HCT116 (cell line): ENCODE measurements at regions not wholly inside any gene's neighbourhood (a gene's known extent, or its start where the extent isn't known, plus 50 kb on each side); places are given as distances from the start of the nearest gene placed in this dataset.

Experiments used
- ATAC-seq: fragments of 200-7000 bp; cut with Tn5 transposase; 2 replicates; pipeline ENCODE4 v1.9.1; 2020; ENCODE audit warnings: mild to moderate bottlenecking, moderate library complexity
- BruUV-seq: library from RNA; stranded (reverse); fragments of 400-500 nt; replicated peaks from 2 replicates; lab custom pipeline; 2021; lab: Mats Ljungman, UMichigan
- CTCF ChIA-PET: fragments of 300-600 bp; sonication (Branson Sonifier 250); formaldehyde crosslinking; loops from one replicate; lab custom pipeline; 2021; ENCODE audit warnings: antibody characterized with exemption; lab: Charles Lee
- POLR2A ChIA-PET: fragments of 300-600, 350-600 bp; sonication (Branson Sonifier 250); formaldehyde crosslinking; loops from one replicate; lab custom pipeline; 2021; ENCODE audit warnings: antibody characterized with exemption; lab: Charles Lee
- RAD21 ChIA-PET, 2 experiments: fragments of 300-600 bp; sonication (Branson Sonifier 250); formaldehyde crosslinking; loops; one replicate each; lab custom pipeline; 2023; ENCODE audit warnings: low total read pairs in 2 of 2; ENCODE audit not compliant: uncharacterized antibody in 2 of 2, unreplicated experiment in 2 of 2, low non-redundant PET in 1 of 2; lab: Charles Lee
- DNase-seq: peaks from one replicate; pipeline ENCODE4 v3.0.0-alpha.2; 2010; ENCODE audit warnings: low read depth, low spot score
- H2AFZ ChIP-seq: fragments of 200-600 bp; shearing (Covaris generic), sonication (generic); 2 replicates; pipeline ENCODE4 v1.6.1; 2017; ENCODE audit warnings: low read depth, mixed run types, mixed read lengths, antibody characterized with exemption, low read length; ENCODE audit not compliant: poor library complexity, severe bottlenecking
- H3K27ac ChIP-seq: 2 replicates; pipeline ENCODE4 v1.5.1; 2012; ENCODE audit warnings: low read depth, low read length
- H3K27me3 ChIP-seq: fragments of 200-600 bp; sonication (generic); 2 replicates; pipeline ENCODE4 v1.6.1; 2016; ENCODE audit warnings: mixed run types, low read length, mixed read lengths; ENCODE audit not compliant: insufficient read depth
- H3K36me3 ChIP-seq, 2 experiments: fragments of 200-500 bp in 1 of 2; fragments of 200-600 bp in 1 of 2; sonication (Bioruptor generic) in 1 of 2; sonication (generic) in 1 of 2; 2 replicates each; pipeline versions ENCODE4 v1.5.1 to v1.6.1; 2014 to 2016; ENCODE audit warnings: low read length in 2 of 2, inconsistent platforms in 1 of 2, mixed read lengths in 1 of 2, mixed run types in 1 of 2; ENCODE audit not compliant: insufficient read depth in 2 of 2, control insufficient read depth in 1 of 2
- H3K4me1 ChIP-seq, 2 experiments: fragments of 200-600 bp in 1 of 2; sonication (generic) in 1 of 2; 2 replicates each; pipeline versions ENCODE4 v1.5.1 to v1.6.1; 2012 to 2017; ENCODE audit warnings: low read length in 2 of 2, inconsistent platforms in 1 of 2, mild to moderate bottlenecking in 1 of 2, mixed read lengths in 1 of 2, mixed run types in 1 of 2, moderate library complexity in 1 of 2; ENCODE audit not compliant: insufficient read depth in 2 of 2, control insufficient read depth in 1 of 2
- H3K4me2 ChIP-seq: fragments of 200-600 bp; sonication (generic); 2 replicates; pipeline ENCODE4 v1.6.1; 2017; ENCODE audit warnings: mixed run types, low read length, mixed read lengths
- H3K4me3 ChIP-seq, 2 experiments: fragments of 200-600 bp in 1 of 2; sonication (generic) in 1 of 2; replicated peaks in 1 of 2; 2 replicates each; pipeline ENCODE4 v1.5.1; 2011 to 2016; ENCODE audit warnings: low read length in 2 of 2, control low read depth in 1 of 2, low read depth in 1 of 2, mild to moderate bottlenecking in 1 of 2, mixed read lengths in 1 of 2, mixed run types in 1 of 2
- H3K79me2 ChIP-seq: fragments of 200-600 bp; sonication (generic); 2 replicates; pipeline ENCODE4 v1.6.1; 2017; ENCODE audit warnings: mild to moderate bottlenecking, mixed run types, low read length, moderate library complexity, mixed read lengths; ENCODE audit not compliant: insufficient read depth
- H3K9ac ChIP-seq: fragments of 200-600 bp; sonication (generic); 2 replicates; pipeline ENCODE4 v1.6.1; 2016; ENCODE audit warnings: low read length, mixed read lengths
- H3K9me2 ChIP-seq: fragments of 200-600 bp; sonication (generic), shearing (Covaris generic); 2 replicates; pipeline ENCODE4 v1.6.1; 2017; ENCODE audit warnings: mixed run types, mild to moderate bottlenecking, moderate library complexity; ENCODE audit not compliant: insufficient read depth
- H3K9me3 ChIP-seq, 2 experiments: fragments of 200-500 bp in 1 of 2; fragments of 200-600 bp in 1 of 2; sonication (Bioruptor generic) in 1 of 2; sonication (generic) in 1 of 2; 2 replicates each; pipeline ENCODE4 v1.6.1; 2014 to 2017; ENCODE audit warnings: low read length in 2 of 2, mixed read lengths in 2 of 2, inconsistent platforms in 1 of 2, low read depth in 1 of 2, mild to moderate bottlenecking in 1 of 2, mixed run types in 1 of 2, moderate library complexity in 1 of 2; ENCODE audit not compliant: control insufficient read depth in 1 of 2, insufficient read depth in 1 of 2
- H4K20me1 ChIP-seq: fragments of 200-600 bp; sonication (generic), shearing (Covaris generic); 2 replicates; pipeline ENCODE4 v1.6.1; 2017; ENCODE audit warnings: mixed run types, mild to moderate bottlenecking, moderate library complexity; ENCODE audit not compliant: insufficient read depth
- ATF3 ChIP-seq: IDR thresholded peaks from 2 replicates; pipeline ENCODE4 v1.6.1; 2012
- CBX3 ChIP-seq: IDR thresholded peaks from 2 replicates; pipeline ENCODE4 v1.6.1; 2012; ENCODE audit warnings: low read depth
- CEBPB ChIP-seq: IDR thresholded peaks from 2 replicates; pipeline ENCODE4 v1.6.1; 2012; ENCODE audit warnings: low read depth
- CTCF ChIP-seq, 3 experiments: fragments of 200-600 bp in 1 of 3; sonication (generic) in 1 of 3; IDR thresholded peaks in 2 of 3; conservative IDR thresholded peaks in 1 of 3; 2 replicates each; pipeline ENCODE4 v1.5.1; 2012 to 2017; ENCODE audit warnings: low read depth in 2 of 3, low read length in 2 of 3, antibody characterized with exemption in 1 of 3, borderline replicate concordance in 1 of 3, control low read depth in 1 of 3, mild to moderate bottlenecking in 1 of 3, mixed read lengths in 1 of 3, mixed run types in 1 of 3, moderate library complexity in 1 of 3; ENCODE audit not compliant: insufficient read depth in 1 of 3
- EGR1 ChIP-seq: IDR thresholded peaks from 2 replicates; pipeline ENCODE4 v1.6.1; 2012; ENCODE audit warnings: low read depth
- ELF1 ChIP-seq: IDR thresholded peaks from 2 replicates; pipeline ENCODE4 v1.6.1; 2012; ENCODE audit warnings: low read depth, borderline replicate concordance
- EZH2 ChIP-seq: fragments of 200-600 bp; sonication (generic); IDR thresholded peaks from 2 replicates; pipeline ENCODE4 v1.6.1; 2017; ENCODE audit warnings: antibody characterized with exemption, mixed run types
- EZH2phosphoT487 ChIP-seq: fragments of 200-600 bp; IDR thresholded peaks from 2 replicates; pipeline ENCODE4 v1.6.1; 2018; ENCODE audit warnings: antibody characterized with exemption, borderline replicate concordance
- FOSL1 ChIP-seq: IDR thresholded peaks from 2 replicates; pipeline ENCODE4 v1.6.1; 2012; ENCODE audit warnings: low read depth
- MAX ChIP-seq: IDR thresholded peaks from 2 replicates; pipeline ENCODE4 v1.6.1; 2012
- POLR2A ChIP-seq: IDR thresholded peaks from 2 replicates; pipeline ENCODE4 v1.7.0; 2011; ENCODE audit warnings: borderline replicate concordance; ENCODE audit not compliant: insufficient read depth, insufficient read length; ENCODE audit errors: extremely low read depth
- RAD21 ChIP-seq: IDR thresholded peaks from 2 replicates; pipeline ENCODE4 v1.6.1; 2012; ENCODE audit warnings: low read depth, mild to moderate bottlenecking
- REST ChIP-seq: IDR thresholded peaks from 2 replicates; pipeline ENCODE4 v1.6.1; 2012; ENCODE audit warnings: low read depth
- SIN3A ChIP-seq: IDR thresholded peaks from 2 replicates; pipeline ENCODE4 v1.6.1; 2012; ENCODE audit warnings: low read depth
- SP1 ChIP-seq: IDR thresholded peaks from 2 replicates; pipeline ENCODE4 v1.6.1; 2012; ENCODE audit warnings: low read depth
- SRF ChIP-seq: IDR thresholded peaks from 2 replicates; pipeline ENCODE4 v1.6.1; 2012; ENCODE audit warnings: low read depth
- TCF7L2 ChIP-seq: IDR thresholded peaks from 2 replicates; pipeline ENCODE4 v1.7.0; 2011; ENCODE audit warnings: borderline replicate concordance, inconsistent platforms; ENCODE audit not compliant: insufficient read depth, insufficient read length; ENCODE audit errors: extremely low read depth
- ZBTB33 ChIP-seq: IDR thresholded peaks from 2 replicates; pipeline ENCODE4 v1.6.1; 2011; ENCODE audit warnings: mild to moderate bottlenecking, low read length, moderate library complexity; ENCODE audit not compliant: insufficient replicate concordance; ENCODE audit errors: extremely low read depth
- ZFX ChIP-seq: fragments of 450-650 bp; IDR thresholded peaks from 2 replicates; pipeline ENCODE4 v1.6.1; 2017
- intact Hi-C: fragments of 100-400 bp; cut with micrococcal nuclease; formaldehyde crosslinking; loops from 2 replicates; pipeline ENCODE4 v1.10.0; 2022

GRCh38 chr20:54416770-54417169, 58.6 kb upstream of the DOK5 start:
- intact Hi-C loops: no loop called here
- ChIA-PET POLR2A (no interaction called here), RAD21 (no interaction called here), CTCF (no interaction called here)
- H3K27me3 ChIP-seq: peaks cover 7% of the 10 kb centered on the region
- no TSS peak for BruUV-seq
- 0 out of 2 replicates have a peak, but pooled peaks cover 3% of the 10 kb centered on the region for H3K9me2 ChIP-seq
- DNase-seq (no peak), ATAC-seq (no peak)
- H3K79me2 ChIP-seq: no peaks in the 10 kb centered on the region
- H4K20me1 ChIP-seq: no peaks in the 10 kb centered on the region
- no peak overlapping the region for H3K9ac ChIP-seq
- H3K36me3 ChIP-seq: no peaks in the 10 kb centered on the region
- TF ChIP-seq REST: no peak
- TF ChIP-seq CTCF (IDR thresholded peaks at IDR 0.05 in 2 of 3, conservative IDR thresholded peaks at IDR 0.05 in 1 of 3; ENCODE audit: borderline replicate concordance in 1 of 3, insufficient read depth in 1 of 3, low read depth in 2 of 3, low read length in 2 of 3): no peak
- no peak for TF ChIP-seq RAD21
- TF ChIP-seq ELF1: no peak
- no peak for TF ChIP-seq CBX3
- no peak for TF ChIP-seq EZH2
- TF ChIP-seq ATF3: no peak
- TF ChIP-seq MAX: no peak
- TF ChIP-seq ZFX: no peak
- TF ChIP-seq SRF: no peak
- no peak for TF ChIP-seq EGR1
- no peak for TF ChIP-seq TCF7L2
- no peak for TF ChIP-seq SP1
- TF ChIP-seq ZBTB33: no peak
- TF ChIP-seq POLR2A: no peak
- TF ChIP-seq SIN3A: no peak
- no peak for TF ChIP-seq CEBPB
- no peak for TF ChIP-seq EZH2phosphoT487
- TF ChIP-seq FOSL1: no peak
- H3K27ac ChIP-seq: no peak overlapping the region
- H3K4me2 ChIP-seq: no peak overlapping the region
- H3K9me3 ChIP-seq: no peaks in the 10 kb centered on the region
- no peak overlapping the region for H3K4me3 ChIP-seq
- H2AFZ ChIP-seq: no peak overlapping the region
- no peaks in the 10 kb centered on the region for H3K4me1 ChIP-seq
